Mucosa of gallbladder (tissue), 1 donor: ENCODE measurements at regions not wholly inside any gene's neighbourhood (a gene's known extent, or its start where the extent isn't known, plus 50 kb on each side); places are given as distances from the start of the nearest gene placed in this dataset.

ENCODE experiments used
- DNase-seq: peaks from one replicate; pipeline ENCODE4 v3.0.0-alpha.2; 2020; ENCODE audit warnings: low spot score
- donor health status: DM: no; HTN: no; CAD: no.

GRCh38 chr15:89421219-89421618, 75.2 kb downstream of the RHCG start:
- no peak for DNase-seq

- peak; percentile 60 for DNase-seq
Measured at GRCh38 chr15:89419370-89419984, 76.9 kb downstream of the RHCG start.

GRCh38 chr15:89417206-89417725, 79.1 kb downstream of the RHCG start:
- no peak for DNase-seq

- DNase-seq = peak; percentile 48
Measured at GRCh38 chr15:89416339-89417183, 79.8 kb downstream of the RHCG start.

DNA sequence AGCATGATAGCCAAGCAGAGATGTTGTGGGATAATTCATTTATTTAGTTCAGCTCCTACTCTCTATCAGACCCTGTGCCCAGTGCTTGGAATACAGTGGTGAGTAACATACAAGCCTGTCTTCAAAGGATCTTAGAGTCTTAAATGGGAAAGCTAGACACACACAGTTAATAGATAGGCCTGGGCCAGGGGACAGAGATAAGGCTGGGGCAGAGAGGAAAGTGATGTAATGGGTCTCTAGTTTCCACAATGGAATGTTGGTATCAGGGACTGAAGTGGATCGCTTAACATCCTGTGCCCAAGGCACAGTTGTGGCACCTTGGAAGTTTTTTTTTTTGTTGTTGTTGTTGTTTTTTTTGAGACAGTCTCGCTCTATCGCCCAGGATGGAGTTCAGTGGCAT, 79.9 kb upstream of the POLG start:
- DNase-seq = no peak

DNA sequence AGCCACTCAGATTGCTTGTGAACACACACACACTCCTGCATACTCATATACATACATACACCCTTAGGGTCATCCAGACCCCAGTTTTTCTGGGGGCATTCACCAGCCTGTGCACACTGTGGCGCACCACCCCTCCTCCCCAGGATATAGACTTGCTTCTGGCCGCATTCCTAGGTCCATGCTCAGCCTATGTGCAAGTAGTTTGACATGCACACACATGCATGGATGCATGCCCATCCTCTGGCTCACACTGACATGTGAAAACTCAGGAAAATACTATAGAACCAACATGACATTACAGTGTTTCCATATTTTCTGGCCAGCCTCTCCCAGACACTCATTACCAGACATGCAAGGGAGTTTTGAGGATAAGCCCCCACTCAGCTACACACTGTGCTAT, 79.3 kb upstream of the POLG start:
- no peak for DNase-seq

DNA sequence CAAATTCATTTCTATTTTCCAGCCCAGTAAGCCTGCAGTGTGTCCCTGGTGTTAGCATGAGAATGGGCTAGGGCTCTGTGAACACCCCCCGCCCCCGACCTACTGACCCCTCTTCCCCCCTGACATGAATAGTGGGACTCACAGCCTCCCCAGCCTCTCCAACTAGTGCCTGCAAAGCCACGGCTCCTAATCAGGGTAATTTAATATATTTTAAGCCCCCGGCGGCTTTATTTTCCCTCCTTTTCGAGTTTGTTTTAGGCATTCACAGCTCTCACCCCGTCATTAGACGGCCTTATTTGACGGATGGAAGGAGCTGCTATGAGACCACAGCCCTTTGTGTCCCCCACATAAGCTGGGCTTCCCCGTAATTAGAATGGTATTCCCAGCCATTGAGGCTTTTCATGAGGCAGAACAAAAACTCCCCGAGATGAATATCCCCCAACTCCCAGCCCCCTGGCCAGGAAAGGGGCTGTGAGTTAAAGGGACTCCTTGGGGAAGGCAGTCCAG, 78.3 kb upstream of the POLG start:
- no peak for DNase-seq

GRCh38 chr15:89410039-89410435, 75.4 kb upstream of the POLG start:
- DNase-seq = no peak

GRCh38 chr15:89409184-89410038, 74.8 kb upstream of the POLG start:
- DNase-seq = no peak

GRCh38 chr15:89408372-89409183, 74.0 kb upstream of the POLG start:
- DNase-seq = no peak

GRCh38 chr15:89406940-89407607, 72.5 kb upstream of the POLG start:
- no peak for DNase-seq

- no peak for DNase-seq
Measured at GRCh38 chr15:89406218-89406939, 71.8 kb upstream of the POLG start.

- no peak for DNase-seq
Measured at GRCh38 chr15:89405494-89405893, 70.9 kb upstream of the POLG start.

DNA sequence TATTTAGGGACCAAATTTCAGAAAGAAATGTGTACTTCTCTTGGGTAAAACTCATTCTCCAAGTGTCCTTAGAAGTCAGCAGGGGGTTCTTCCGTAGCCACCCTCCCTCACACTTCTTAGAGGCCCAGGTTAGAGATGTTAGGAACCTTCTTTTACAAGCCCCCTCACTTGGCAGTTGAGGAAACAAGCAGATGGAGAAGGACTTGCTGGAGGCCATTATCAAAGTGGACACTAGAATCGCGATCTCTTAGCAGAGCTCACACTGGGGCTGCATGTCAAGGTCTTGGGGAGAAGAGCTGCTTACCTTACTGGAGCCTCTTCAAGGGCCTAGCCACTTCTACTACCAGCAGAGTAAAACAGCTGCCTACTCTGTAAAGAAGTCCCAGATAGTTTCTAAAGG, 69.4 kb upstream of the POLG start:
- DNase-seq = no peak

GRCh38 chr15:89402518-89402805, 67.8 kb upstream of the POLG start:
- no peak for DNase-seq

- no peak for DNase-seq
Measured at GRCh38 chr15:89401631-89402517, 67.2 kb upstream of the POLG start.

GRCh38 chr15:89400782-89401545, 66.3 kb upstream of the POLG start:
- no peak for DNase-seq

DNA sequence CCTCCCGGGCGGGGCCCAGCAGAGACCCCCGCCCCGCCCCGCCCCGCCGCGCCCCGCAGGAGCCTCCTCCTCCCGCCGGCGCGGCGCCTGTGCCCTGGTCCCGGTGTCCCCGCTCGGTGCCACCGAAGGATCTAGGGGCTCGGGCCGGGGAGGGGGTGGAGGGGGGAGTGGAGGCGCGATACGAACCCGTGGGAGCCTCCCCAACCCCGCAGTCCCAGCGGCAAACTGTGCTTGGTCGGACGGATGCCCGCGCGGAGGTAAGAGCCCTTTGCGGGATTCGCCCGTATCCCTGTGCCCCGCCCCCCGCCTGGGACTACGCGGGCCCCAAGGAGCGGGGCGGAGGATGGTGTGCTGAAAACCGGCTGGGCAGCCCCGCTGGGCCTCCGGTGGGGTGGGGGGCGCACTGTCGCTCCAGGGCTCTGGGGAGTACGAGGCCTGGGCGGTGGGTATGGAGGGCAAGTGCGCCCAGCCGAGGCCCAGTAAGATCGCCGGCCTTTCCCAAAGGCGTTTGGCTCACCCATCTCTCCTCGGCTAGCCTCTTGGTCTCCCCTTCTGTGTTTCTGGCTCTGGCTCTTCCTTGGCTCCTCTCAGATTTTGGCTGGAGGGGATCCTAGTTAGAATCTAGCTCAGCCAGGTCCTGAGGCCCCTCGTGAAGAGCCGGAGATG, 65.6 kb upstream of the POLG start:
- no peak for DNase-seq
